A673 (cell line): ENCODE measurements at regions not wholly inside any gene's neighbourhood (a gene's known extent, or its start where the extent isn't known, plus 50 kb on each side); places are given as distances from the start of the nearest gene placed in this dataset.

ENCODE experiments used
- CTCF ChIP-seq: fragments of 300-800, 200-600 bp; sonication (generic); conservative IDR thresholded peaks from 2 replicates; pipeline ENCODE4 v1.5.1; 2017; ENCODE audit warnings: low read depth, mild to moderate bottlenecking, antibody characterized with exemption, low read length, moderate library complexity, mixed read lengths
- EZH2 ChIP-seq: fragments of 200-600 bp; sonication (generic); IDR thresholded peaks from 2 replicates; pipeline ENCODE4 v1.6.1; 2017; ENCODE audit warnings: borderline replicate concordance, low read depth, mild to moderate bottlenecking, mixed read lengths, antibody characterized with exemption, low read length; ENCODE audit not compliant: poor library complexity, severe bottlenecking

GRCh38 chr13:40383132-40383531, 283.3 kb downstream of the FOXO1 start:
- no peak for TF ChIP-seq CTCF
- no peak for TF ChIP-seq EZH2
